GM12875 (cell line): ENCODE measurements at regions not wholly inside any gene's neighbourhood (a gene's known extent, or its start where the extent isn't known, plus 50 kb on each side); places are given as distances from the start of the nearest gene placed in this dataset.

Experiments
- H3K4me3 ChIP-seq: one replicate; pipeline ENCODE4 v1.5.1; 2011; ENCODE audit warnings: low read depth, low read length, control low read depth
- CTCF ChIP-seq: IDR thresholded peaks from 2 replicates; pipeline ENCODE4 v1.5.1; 2011; ENCODE audit warnings: low read depth, mild to moderate bottlenecking, control low read depth, inconsistent platforms, low read length, moderate library complexity, borderline replicate concordance; ENCODE audit not compliant: insufficient read depth

- no peak for TF ChIP-seq CTCF
Measured at GRCh38 chr1:112285316-112285715, 110.7 kb upstream of the CTTNBP2NL start.

DNA sequence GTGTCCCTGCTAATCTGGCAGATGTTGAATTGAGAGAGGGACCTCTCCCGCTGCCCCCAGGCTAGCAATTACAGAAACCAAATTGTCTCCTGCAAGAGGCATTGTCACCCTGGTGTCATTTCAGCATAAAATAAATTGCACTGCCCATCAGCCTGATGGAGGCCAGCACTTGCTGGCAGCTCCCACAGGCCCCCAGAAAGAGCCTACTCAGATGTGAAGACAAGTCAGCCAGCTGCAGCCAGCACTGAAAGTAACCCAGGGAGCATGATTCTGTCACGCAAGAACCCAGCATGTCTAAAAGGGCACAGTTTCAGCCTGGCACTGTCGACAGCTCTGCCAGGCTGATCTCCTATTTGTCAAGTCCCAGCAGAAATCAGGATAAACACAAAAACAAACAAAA is 110.3 kb upstream of the CTTNBP2NL start:
- H3K4me3 ChIP-seq = no peak overlapping the region
- no peak for TF ChIP-seq CTCF

More at GRCh38 chr1:112285316-112285715, 110.7 kb upstream of the CTTNBP2NL start:
- H3K4me3 ChIP-seq = no peak overlapping the region

DNA sequence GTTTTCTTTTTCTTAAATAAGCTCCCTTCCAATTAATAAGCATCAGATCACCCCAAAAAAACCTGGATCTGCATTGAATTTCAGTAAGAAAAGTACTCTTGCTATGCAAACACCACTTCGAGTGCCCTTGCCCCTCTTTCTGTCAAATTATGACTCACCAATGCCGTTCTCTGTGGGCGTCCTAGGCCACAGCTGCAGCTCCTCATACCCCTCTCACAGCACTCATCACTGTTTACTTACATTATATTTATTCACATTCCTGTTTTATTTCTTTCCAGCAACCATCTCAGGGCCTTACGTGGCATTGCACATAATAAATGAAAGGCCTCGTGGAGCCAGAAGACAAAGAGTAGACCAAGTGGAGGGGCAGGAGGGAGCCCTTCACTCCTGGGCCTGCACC is 99.1 kb upstream of the CTTNBP2NL start:
- no peak for TF ChIP-seq CTCF
- no peak overlapping the region for H3K4me3 ChIP-seq

GRCh38 chr1:112297536-112297935 is 98.5 kb upstream of the CTTNBP2NL start:
- no peak for TF ChIP-seq CTCF
- no peak overlapping the region for H3K4me3 ChIP-seq

- peak; percentile 54 for TF ChIP-seq CTCF
- no peak overlapping the region for H3K4me3 ChIP-seq
Measured at GRCh38 chr1:112298558-112298957, 97.5 kb upstream of the CTTNBP2NL start.

DNA sequence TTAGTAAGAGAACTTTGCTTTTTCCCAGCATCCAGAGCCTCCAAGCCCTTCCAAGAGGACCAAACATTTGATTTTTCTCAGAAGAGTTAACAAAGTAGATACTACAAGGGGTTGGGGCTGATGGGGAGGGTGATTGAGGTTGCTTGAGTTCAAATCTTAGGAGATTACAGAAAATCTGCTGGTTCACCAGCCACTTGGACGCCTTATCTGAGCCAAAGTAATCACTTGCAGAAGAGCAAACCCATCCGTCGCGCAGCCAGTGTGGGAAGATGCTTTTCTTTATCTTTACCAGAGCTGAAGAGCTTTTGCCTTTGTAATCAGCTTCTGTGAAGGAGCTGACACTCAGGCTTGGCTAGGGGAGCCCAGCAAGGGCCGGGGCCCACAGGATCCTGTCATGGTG is 91.9 kb upstream of the CTTNBP2NL start:
- no peak overlapping the region for H3K4me3 ChIP-seq
- TF ChIP-seq CTCF = no peak

GRCh38 chr1:112304612-112305011 is 91.4 kb upstream of the CTTNBP2NL start:
- no peak overlapping the region for H3K4me3 ChIP-seq
- TF ChIP-seq CTCF = no peak
